SK-N-SH (cell line): ENCODE measurements at regions not wholly inside any gene's neighbourhood (a gene's known extent, or its start where the extent isn't known, plus 50 kb on each side); places are given as distances from the start of the nearest gene placed in this dataset.
A peak's percentile ranks its signal among the peaks of the same experiment; 100 is the strongest.

Experiments used
- CTCF ChIA-PET: fragments of 300-600, 350-600 bp; formaldehyde crosslinking; extraction: SDS; loops from one replicate; lab custom pipeline; 2021; lab: Yijun Ruan, JAX
- POLR2A ChIA-PET: fragments of 350-600 bp; sonication (Branson Sonifier 250); formaldehyde crosslinking; extraction: SDS; loops from one replicate; lab custom pipeline; 2020; ENCODE audit warnings: antibody characterized with exemption, inconsistent platforms; lab: Yijun Ruan, JAX
- DNase-seq: peaks from one replicate; pipeline ENCODE4 v3.0.0; 2012
- H2AFZ ChIP-seq: fragments of 200-600 bp; sonication (generic); 2 replicates; pipeline ENCODE4 v1.8.1; 2016; ENCODE audit warnings: antibody characterized with exemption, mild to moderate bottlenecking, low read depth
- H3F3A ChIP-seq: fragments of 200-600 bp; sonication (generic); replicated peaks from 2 replicates; pipeline ENCODE3; 2016; ENCODE audit warnings: antibody characterized with exemption, mild to moderate bottlenecking; ENCODE audit not compliant: insufficient read depth
- H3K27ac ChIP-seq, 2 experiments: fragments of 200-500 bp in 1 of 2; fragments of 200-600 bp in 1 of 2; sonication (Bioruptor generic) in 1 of 2; sonication (generic), shearing (Covaris generic) in 1 of 2; 2 replicates each; pipeline versions ENCODE4 v1.5.1 to v1.6.1; 2014 to 2016; ENCODE audit warnings: low read depth in 2 of 2, inconsistent platforms in 1 of 2, low read length in 1 of 2, mild to moderate bottlenecking in 1 of 2, mixed read lengths in 1 of 2
- H3K27me3 ChIP-seq: fragments of 200-600 bp; sonication (generic), shearing (Covaris generic); 2 replicates; pipeline ENCODE4 v1.6.1; 2016; ENCODE audit warnings: mixed run types; ENCODE audit not compliant: insufficient read depth
- H3K36me3 ChIP-seq, 2 experiments: fragments of 200-500 bp in 1 of 2; fragments of 200-600 bp in 1 of 2; sonication (Bioruptor generic) in 1 of 2; sonication (generic) in 1 of 2; replicated peaks in 1 of 2; 2 replicates each; pipeline versions ENCODE3 to v1.5.1; 2014 to 2016; ENCODE audit warnings: low read length in 1 of 2, mild to moderate bottlenecking in 1 of 2; ENCODE audit not compliant: insufficient read depth in 2 of 2, control insufficient read depth in 1 of 2
- H3K4me1 ChIP-seq, 2 experiments: fragments of 200-500 bp in 1 of 2; fragments of 200-600 bp in 1 of 2; sonication (Bioruptor generic) in 1 of 2; sonication (generic), shearing (Covaris generic) in 1 of 2; 2 replicates each; pipeline versions ENCODE4 v1.5.1 to v1.6.1; 2014 to 2016; ENCODE audit warnings: low read depth in 1 of 2, low read length in 1 of 2, mixed run types in 1 of 2; ENCODE audit not compliant: insufficient read depth in 2 of 2, control insufficient read depth in 1 of 2
- H3K4me2 ChIP-seq: fragments of 200-600 bp; sonication (generic), shearing (Covaris generic); 2 replicates; pipeline ENCODE4 v1.6.1; 2017; ENCODE audit warnings: mixed run types
- H3K4me3 ChIP-seq, 2 experiments: fragments of 200-500 bp in 1 of 2; fragments of 200-600 bp in 1 of 2; sonication (Bioruptor generic) in 1 of 2; sonication (generic), shearing (Covaris generic) in 1 of 2; 2 replicates each; pipeline versions ENCODE4 v1.5.1 to v1.8.1; 2014 to 2016; ENCODE audit warnings: low read depth in 2 of 2, inconsistent platforms in 1 of 2, low read length in 1 of 2, mild to moderate bottlenecking in 1 of 2, mixed read lengths in 1 of 2, moderate library complexity in 1 of 2
- H3K79me2 ChIP-seq: fragments of 200-600 bp; sonication (generic); 2 replicates; pipeline ENCODE4 v1.8.1; 2017; ENCODE audit warnings: mild to moderate bottlenecking; ENCODE audit not compliant: insufficient read depth
- H3K9ac ChIP-seq: fragments of 200-600 bp; sonication (generic); 2 replicates; pipeline ENCODE4 v1.6.1; 2017; ENCODE audit warnings: mixed run types
- H3K9me2 ChIP-seq: fragments of 200-600 bp; sonication (generic); 2 replicates; pipeline ENCODE4 v1.6.1; 2017; ENCODE audit warnings: mixed run types
- H3K9me3 ChIP-seq: fragments of 200-600 bp; sonication (generic); 2 replicates; pipeline ENCODE4 v1.6.1; 2017; ENCODE audit warnings: mixed run types, mild to moderate bottlenecking, moderate library complexity
- H4K20me1 ChIP-seq: fragments of 200-600 bp; sonication (generic); 2 replicates; pipeline ENCODE4 v1.6.1; 2017; ENCODE audit warnings: mild to moderate bottlenecking, mixed run types; ENCODE audit not compliant: insufficient read depth
- ELF1 ChIP-seq: IDR thresholded peaks from 2 replicates; pipeline ENCODE4 v1.4.0; 2012
- EZH2phosphoT487 ChIP-seq: fragments of 200-600 bp; sonication (generic); IDR thresholded peaks from 2 replicates; pipeline ENCODE4 v1.6.1; 2017; ENCODE audit warnings: low read depth, mixed run types, mild to moderate bottlenecking, antibody characterized with exemption, moderate library complexity, borderline replicate concordance
- GABPA ChIP-seq: IDR thresholded peaks from 2 replicates; pipeline ENCODE4 v1.4.0; 2012; ENCODE audit warnings: low read depth, mild to moderate bottlenecking
- MXI1 ChIP-seq: IDR thresholded peaks from 2 replicates; pipeline ENCODE4 v1.6.1; 2012; ENCODE audit warnings: mild to moderate bottlenecking, low read depth, low read length, improper control_type of control experiment
- NRF1 ChIP-seq: IDR thresholded peaks from 2 replicates; pipeline ENCODE4 v1.6.1; 2012; ENCODE audit warnings: low read depth, mild to moderate bottlenecking, low read length
- RAD21 ChIP-seq: IDR thresholded peaks from 2 replicates; pipeline ENCODE4 v1.6.1; 2012; ENCODE audit warnings: mild to moderate bottlenecking, low read length
- SMC3 ChIP-seq: IDR thresholded peaks from 2 replicates; pipeline ENCODE4 v1.6.1; 2012; ENCODE audit warnings: low read depth, low read length, improper control_type of control experiment
- WGBS: methylation state at CpG from one replicate; pipeline ENCODE4 v1.1.6; 2017; ENCODE audit warnings: low lambda C conversion rate; 5-methylcytosine and 5-hydroxymethylcytosine counted together
- TF ChIP-seq, protein P1 (sequence below): fragments of 150-350 bp; IDR thresholded peaks from 2 replicates; pipeline ENCODE4 v1.6.1; 2017; ENCODE audit warnings: antibody characterized with exemption, low read length, low read depth, borderline replicate concordance
- TF ChIP-seq, protein P2 (sequence below): IDR thresholded peaks from 2 replicates; pipeline ENCODE4 v1.4.0; 2012; ENCODE audit warnings: low read depth, borderline replicate concordance
- TF ChIP-seq, protein P3 (sequence below): fragments of 200-600 bp; sonication (generic); IDR thresholded peaks from 2 replicates; pipeline ENCODE4 v1.6.1; 2017; ENCODE audit warnings: antibody characterized with exemption, mild to moderate bottlenecking, moderate library complexity

DNA sequence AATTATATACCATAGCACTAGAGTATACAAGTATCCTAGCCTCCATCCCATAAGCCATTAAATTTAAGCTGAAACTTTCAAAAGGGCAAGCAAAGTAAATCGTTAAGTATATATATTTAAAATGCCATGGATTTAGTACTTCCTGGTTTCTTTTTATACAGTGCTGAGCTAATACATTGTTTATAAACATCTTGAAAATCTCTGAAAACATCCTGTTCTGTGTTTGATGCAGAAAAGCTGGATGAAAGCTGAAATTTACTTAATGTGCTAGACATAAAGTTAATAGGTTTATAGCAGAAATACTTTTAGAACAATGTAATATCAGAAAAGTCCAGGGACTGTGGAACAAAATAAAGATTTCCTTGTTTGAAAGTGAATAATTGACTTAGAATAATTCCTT is 875.4 kb downstream of the SLITRK6 start:
- WGBS, result 92% methylated on average over 1 of the region's 1 CpG
- Histone ChIP-seq H3K27ac (no peak overlapping the region), H3K4me2 (no peak overlapping the region), H3K4me1 (no peaks in the 10 kb centered on the region; a peak in 1 of 4 replicates), H3K9me3 (no peaks in the 10 kb centered on the region; the same call in 1 of the 2 replicates), H3K4me3 (no peak overlapping the region), H3F3A (peaks cover 4% of the 10 kb centered on the region), H4K20me1 (no peaks in the 10 kb centered on the region), H3K79me2 (no peaks in the 10 kb centered on the region), H3K9me2 (no peaks in the 10 kb centered on the region), H3K27me3 (no peaks in the 10 kb centered on the region), H2AFZ (no peak overlapping the region), H3K9ac (no peak overlapping the region), H3K36me3 (no peaks in the 10 kb centered on the region)
- TF ChIP-seq, protein P1, sequence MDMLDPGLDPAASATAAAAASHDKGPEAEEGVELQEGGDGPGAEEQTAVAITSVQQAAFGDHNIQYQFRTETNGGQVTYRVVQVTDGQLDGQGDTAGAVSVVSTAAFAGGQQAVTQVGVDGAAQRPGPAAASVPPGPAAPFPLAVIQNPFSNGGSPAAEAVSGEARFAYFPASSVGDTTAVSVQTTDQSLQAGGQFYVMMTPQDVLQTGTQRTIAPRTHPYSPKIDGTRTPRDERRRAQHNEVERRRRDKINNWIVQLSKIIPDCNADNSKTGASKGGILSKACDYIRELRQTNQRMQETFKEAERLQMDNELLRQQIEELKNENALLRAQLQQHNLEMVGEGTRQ, result no peak
- TF ChIP-seq NRF1 (no peak), ELF1 (no peak), EZH2phosphoT487 (no peak), RAD21 (no peak), MXI1 (no peak)
- TF ChIP-seq, protein P2, sequence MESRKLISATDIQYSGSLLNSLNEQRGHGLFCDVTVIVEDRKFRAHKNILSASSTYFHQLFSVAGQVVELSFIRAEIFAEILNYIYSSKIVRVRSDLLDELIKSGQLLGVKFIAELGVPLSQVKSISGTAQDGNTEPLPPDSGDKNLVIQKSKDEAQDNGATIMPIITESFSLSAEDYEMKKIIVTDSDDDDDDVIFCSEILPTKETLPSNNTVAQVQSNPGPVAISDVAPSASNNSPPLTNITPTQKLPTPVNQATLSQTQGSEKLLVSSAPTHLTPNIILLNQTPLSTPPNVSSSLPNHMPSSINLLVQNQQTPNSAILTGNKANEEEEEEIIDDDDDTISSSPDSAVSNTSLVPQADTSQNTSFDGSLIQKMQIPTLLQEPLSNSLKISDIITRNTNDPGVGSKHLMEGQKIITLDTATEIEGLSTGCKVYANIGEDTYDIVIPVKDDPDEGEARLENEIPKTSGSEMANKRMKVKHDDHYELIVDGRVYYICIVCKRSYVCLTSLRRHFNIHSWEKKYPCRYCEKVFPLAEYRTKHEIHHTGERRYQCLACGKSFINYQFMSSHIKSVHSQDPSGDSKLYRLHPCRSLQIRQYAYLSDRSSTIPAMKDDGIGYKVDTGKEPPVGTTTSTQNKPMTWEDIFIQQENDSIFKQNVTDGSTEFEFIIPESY, result no peak
- DNase-seq, result no peak
- CTCF ChIA-PET, result interaction anchor here (0.7 kb wide), 1 partner anchor 882 kb away, joined by 3 read pairs; no protein-coding TSS in a partner anchor
- POLR2A ChIA-PET, result no interaction called here

DNA sequence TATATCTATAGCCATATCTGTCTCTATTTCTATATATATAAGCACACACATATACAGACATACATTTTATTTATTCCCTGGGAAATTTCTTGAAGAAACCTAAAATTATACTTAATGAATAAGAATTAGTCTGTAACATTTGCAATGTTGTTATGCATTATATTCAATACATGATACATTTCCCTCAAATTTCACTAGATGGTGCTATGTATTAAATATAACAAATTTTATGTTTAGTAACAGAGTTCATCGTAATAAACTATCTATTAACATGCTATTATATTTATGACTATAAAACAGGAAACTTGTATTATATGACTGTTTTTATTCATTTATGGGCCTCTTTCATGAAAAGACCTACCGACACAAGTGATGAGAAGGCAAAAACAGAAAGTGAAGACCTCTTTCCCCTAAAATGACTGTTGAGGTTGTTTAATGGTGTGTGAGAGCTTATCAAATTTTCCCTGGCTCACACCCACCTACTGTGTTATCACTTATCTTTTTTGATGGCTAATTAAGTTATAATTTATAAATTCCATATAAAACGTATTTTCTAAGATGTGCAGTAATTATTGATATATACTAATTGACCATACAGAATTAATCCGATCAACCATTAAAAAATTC is 881.9 kb downstream of the SLITRK6 start:
- WGBS, result 29% methylated on average over 4 of the region's 4 CpGs

More for the DNA sequence above, 881.9 kb downstream of the SLITRK6 start:
- Histone ChIP-seq H3K4me3 (no peak overlapping the region), H3K4me2 (no peak overlapping the region)
- TF ChIP-seq GABPA (no peak), SMC3 (peak; percentile 27), RAD21 (peak; percentile 57)
- TF ChIP-seq, protein P3, sequence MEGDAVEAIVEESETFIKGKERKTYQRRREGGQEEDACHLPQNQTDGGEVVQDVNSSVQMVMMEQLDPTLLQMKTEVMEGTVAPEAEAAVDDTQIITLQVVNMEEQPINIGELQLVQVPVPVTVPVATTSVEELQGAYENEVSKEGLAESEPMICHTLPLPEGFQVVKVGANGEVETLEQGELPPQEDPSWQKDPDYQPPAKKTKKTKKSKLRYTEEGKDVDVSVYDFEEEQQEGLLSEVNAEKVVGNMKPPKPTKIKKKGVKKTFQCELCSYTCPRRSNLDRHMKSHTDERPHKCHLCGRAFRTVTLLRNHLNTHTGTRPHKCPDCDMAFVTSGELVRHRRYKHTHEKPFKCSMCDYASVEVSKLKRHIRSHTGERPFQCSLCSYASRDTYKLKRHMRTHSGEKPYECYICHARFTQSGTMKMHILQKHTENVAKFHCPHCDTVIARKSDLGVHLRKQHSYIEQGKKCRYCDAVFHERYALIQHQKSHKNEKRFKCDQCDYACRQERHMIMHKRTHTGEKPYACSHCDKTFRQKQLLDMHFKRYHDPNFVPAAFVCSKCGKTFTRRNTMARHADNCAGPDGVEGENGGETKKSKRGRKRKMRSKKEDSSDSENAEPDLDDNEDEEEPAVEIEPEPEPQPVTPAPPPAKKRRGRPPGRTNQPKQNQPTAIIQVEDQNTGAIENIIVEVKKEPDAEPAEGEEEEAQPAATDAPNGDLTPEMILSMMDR, result peak; percentile 72
- TF ChIP-seq, all 33 proteins: peak for 3
- no peaks in the 10 kb centered on the region for H3K9me3 ChIP-seq
- peak; percentile 34 for DNase-seq
- ChIA-PET POLR2A (no interaction called here), CTCF (interaction anchor here (0.7 to 1.0 kb wide), 3 partner anchors 21 to 889 kb away, joined by 3 read pairs; partner anchors contain the start of gene SLITRK6)
- H2AFZ ChIP-seq, result no peak overlapping the region
- H3K27ac ChIP-seq, result peak overlapping the region in 1 of 2 experiments; percentile 43; a peak in 1 of 4 replicates
- no peak overlapping the region for H3K9ac ChIP-seq
- no peaks in the 10 kb centered on the region for H3K79me2 ChIP-seq
- H4K20me1 ChIP-seq, result no peaks in the 10 kb centered on the region
- no peaks in the 10 kb centered on the region for H3K9me2 ChIP-seq
- H3K36me3 ChIP-seq, result no peaks in the 10 kb centered on the region
- H3K4me1 ChIP-seq, result no peaks in the 10 kb centered on the region; a peak in 1 of 4 replicates
- no peaks in the 10 kb centered on the region for H3F3A ChIP-seq
- no peaks in the 10 kb centered on the region for H3K27me3 ChIP-seq
